GM12873 (cell line): ENCODE measurements at regions not wholly inside any gene's neighbourhood (a gene's known extent, or its start where the extent isn't known, plus 50 kb on each side); places are given as distances from the start of the nearest gene placed in this dataset.

ENCODE experiments used
- TF ChIP-seq, protein P1 (sequence below): IDR thresholded peaks from 2 replicates; pipeline ENCODE4 v1.5.1; 2012; ENCODE audit warnings: low read depth, mild to moderate bottlenecking, moderate library complexity, low read length, control low read depth; ENCODE audit not compliant: insufficient read depth; ENCODE audit errors: missing control alignments

DNA sequence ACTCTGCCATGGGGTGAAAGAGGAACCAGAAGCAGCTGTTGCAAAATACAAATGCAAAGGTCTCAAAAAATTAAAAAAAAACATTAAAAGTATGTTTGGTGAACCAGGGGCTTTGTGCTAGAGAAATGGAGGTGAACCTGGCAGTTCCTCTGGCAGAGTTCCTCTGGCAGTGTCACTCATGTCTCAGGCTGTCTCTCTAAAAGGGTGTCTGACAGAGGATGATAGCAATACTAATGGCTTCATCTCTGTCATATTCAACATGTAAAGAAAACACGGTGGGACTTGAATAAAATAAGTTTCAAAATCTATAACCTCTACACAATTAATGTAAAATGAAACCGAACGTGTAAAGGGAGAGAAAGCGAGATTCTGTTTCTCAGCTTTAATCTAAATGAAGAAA, 375.7 kb upstream of the VWC2 start:
- TF ChIP-seq, protein P1, sequence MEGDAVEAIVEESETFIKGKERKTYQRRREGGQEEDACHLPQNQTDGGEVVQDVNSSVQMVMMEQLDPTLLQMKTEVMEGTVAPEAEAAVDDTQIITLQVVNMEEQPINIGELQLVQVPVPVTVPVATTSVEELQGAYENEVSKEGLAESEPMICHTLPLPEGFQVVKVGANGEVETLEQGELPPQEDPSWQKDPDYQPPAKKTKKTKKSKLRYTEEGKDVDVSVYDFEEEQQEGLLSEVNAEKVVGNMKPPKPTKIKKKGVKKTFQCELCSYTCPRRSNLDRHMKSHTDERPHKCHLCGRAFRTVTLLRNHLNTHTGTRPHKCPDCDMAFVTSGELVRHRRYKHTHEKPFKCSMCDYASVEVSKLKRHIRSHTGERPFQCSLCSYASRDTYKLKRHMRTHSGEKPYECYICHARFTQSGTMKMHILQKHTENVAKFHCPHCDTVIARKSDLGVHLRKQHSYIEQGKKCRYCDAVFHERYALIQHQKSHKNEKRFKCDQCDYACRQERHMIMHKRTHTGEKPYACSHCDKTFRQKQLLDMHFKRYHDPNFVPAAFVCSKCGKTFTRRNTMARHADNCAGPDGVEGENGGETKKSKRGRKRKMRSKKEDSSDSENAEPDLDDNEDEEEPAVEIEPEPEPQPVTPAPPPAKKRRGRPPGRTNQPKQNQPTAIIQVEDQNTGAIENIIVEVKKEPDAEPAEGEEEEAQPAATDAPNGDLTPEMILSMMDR = no peak

DNA sequence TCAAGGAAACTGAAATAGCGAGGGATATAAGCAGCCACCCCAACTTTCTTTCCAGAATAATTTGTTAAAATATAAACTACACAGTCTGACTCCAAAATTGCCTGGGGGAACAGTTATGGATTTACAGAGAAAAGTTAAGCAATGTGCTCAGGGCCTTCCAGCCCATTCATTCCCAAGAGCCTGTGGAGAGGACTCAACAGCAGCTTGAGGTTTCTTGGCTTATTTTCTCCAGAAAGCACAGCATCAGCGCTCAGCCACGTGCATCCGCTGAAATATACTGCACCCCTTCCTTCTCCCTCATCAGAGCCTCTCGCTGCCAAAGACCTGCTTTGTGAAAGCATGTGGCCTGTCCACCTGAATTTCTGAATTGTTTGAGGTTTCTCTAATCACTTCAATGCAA, 375.2 kb upstream of the VWC2 start:
- TF ChIP-seq, protein P1 = no peak

DNA sequence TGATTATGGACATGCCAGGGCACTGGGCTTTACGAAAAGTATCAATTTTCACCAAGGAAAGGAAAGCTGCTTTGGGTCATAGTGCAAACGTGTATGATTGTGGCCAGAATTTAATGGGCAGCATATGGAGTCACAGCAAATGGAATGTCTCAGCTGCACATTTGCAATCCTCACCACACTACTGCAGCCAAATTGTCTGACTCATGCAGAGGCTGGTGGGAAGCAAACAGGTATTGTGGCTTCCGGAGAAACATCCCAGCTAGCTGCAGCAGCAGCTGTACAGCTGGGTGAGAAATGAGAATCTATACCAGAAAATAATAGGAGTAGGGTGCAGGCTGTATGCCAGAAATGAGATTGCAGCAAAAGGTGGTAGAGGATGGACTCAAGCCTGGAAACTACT, 374.7 kb upstream of the VWC2 start:
- TF ChIP-seq, protein P1 = no peak

DNA sequence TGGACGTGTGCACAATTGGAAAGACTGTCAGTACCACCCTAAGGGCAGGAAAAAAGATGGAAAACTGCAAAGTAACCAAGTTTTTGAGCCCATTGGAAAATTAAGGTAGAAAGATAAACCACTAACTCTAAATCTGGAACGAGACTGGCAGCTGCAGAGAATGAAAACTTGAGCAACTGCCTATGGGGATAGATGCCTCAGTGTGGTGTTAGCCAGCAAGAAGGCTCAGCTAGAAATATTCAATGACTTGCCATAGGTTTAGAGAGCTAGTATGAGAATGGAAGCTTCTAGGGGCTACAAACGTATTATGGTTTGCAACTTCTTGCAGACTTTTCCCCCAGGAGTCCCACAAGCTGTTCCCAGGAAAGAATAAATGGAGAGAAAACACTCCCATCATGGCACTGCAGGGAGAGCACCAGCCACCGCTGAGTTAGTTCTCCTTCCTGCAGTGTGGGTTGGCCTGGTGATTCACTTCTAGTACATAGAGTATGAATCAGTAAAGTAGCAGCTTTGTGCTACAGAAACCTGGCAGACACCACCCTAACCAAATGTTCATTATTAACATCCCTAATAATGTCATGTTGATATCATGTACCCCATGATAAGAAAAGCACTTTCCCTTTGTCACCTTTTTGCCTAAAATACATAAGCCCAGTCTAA, 372.4 kb upstream of the VWC2 start:
- TF ChIP-seq, protein P1 = no peak

DNA sequence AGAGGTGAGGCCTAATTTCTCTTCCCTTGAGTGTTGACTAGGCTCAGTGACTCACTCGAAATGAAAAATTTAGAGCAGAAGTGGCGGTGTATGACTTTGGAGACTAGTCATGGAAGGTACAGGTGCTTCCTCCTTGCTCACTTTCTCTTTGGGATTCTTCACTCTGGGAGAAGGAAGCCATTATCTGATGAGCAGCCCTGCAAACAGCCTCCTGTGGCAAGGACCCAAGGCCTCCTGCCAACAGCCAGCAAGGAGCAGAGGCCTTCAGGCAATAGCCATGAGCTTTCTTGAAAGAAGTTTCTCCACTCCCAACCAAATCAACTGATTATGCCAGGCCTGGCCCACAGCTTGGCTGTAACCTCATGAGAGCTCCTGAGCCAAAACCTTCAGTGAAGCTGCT, 369.6 kb upstream of the VWC2 start:
- TF ChIP-seq, protein P1 = no peak

DNA sequence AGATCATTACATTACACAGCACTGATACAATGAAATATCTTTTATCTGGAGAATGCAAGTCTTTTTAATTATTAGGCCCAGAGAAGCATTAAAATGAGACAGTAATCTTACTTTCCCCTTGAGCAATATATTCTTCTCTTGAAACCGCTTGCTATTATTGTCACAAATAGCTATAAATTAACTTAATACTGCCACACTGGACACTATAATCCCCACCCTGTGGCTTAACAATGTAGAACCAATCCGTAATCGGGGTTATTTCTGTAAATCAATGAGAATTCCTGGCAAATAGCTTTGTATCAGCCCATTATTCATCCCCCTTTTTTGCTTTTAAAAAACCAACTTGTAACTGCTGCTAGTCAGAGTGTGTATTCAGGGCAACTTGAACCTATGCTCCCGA, 366.2 kb upstream of the VWC2 start:
- TF ChIP-seq, protein P1 = no peak

DNA sequence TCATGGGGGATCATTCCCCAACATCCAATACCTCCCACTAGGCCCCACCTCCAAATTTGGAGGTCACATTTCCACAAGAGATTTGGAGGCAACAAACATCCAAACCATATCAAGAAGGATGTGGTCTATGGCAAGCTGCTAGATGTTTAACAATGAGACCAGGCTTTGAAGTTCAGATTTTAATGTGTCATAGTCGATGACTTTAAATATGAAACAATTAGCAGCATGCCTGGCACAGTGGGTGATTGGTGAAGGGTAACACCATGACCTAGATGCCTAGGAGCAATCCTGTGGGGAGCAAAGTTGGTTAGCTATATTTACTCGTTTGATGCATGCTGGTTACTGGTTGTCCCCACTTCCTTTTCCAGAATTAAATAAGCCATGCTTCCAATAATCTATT, 356.4 kb upstream of the VWC2 start:
- TF ChIP-seq, protein P1 = no peak

DNA sequence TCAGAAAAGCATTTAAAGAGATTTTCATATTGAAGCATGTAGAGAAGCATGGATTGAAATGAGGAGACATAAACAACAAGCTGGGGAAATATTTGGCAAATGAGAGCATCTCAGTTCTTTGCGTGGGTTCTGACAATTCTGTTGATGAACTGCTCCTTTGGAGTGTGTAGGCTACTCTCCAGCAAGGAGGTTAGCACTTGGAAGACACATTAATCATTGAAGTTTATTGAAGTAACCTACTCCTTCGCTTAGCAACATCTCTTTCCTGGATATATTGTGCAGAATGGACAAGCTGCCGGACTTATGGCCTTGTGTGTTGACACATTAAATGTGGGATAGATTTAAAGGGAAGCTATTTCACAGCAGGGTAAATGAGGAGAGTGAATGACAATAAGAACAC, 354.5 kb upstream of the VWC2 start:
- TF ChIP-seq, protein P1 = no peak
